DOHH2 (cell line): ENCODE measurements at regions not wholly inside any gene's neighbourhood (a gene's known extent, or its start where the extent isn't known, plus 50 kb on each side); places are given as distances from the start of the nearest gene placed in this dataset.

ENCODE experiments used
- EZH2phosphoT487 ChIP-seq: fragments of 200-600 bp; sonication (generic); IDR thresholded peaks from 2 replicates; pipeline ENCODE4 v1.6.1; 2017; ENCODE audit warnings: borderline replicate concordance, mild to moderate bottlenecking, antibody characterized with exemption, low read length, moderate library complexity, mixed read lengths
- TF ChIP-seq, protein P1 (sequence below): fragments of 200-600 bp; sonication (generic); IDR thresholded peaks from one replicate; pipeline ENCODE4 v1.5.1; 2014; ENCODE audit warnings: antibody characterized with exemption, mild to moderate bottlenecking, low read depth, low read length; ENCODE audit not compliant: poor library complexity, severe bottlenecking

DNA sequence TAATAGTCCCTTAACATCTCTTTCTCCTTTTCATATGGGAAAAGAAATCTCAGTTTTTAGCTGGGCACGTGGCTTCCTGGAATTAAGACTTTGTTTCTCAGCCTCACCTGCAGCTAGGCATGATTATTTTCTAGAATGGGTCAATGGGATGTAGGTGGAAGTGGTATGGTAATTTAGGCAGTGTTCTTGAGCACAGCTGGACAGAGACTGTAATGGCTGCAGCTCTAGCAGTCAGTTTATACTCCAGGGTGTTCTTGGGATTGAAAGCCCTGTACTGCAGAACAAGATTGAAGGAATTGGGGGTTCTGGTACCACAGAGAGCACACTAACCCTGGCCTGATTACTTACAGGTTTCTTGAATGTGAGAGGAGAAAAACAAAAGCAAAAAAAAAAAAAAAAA lies 455.9 kb upstream of the ZNF608 start:
- TF ChIP-seq, protein P1, sequence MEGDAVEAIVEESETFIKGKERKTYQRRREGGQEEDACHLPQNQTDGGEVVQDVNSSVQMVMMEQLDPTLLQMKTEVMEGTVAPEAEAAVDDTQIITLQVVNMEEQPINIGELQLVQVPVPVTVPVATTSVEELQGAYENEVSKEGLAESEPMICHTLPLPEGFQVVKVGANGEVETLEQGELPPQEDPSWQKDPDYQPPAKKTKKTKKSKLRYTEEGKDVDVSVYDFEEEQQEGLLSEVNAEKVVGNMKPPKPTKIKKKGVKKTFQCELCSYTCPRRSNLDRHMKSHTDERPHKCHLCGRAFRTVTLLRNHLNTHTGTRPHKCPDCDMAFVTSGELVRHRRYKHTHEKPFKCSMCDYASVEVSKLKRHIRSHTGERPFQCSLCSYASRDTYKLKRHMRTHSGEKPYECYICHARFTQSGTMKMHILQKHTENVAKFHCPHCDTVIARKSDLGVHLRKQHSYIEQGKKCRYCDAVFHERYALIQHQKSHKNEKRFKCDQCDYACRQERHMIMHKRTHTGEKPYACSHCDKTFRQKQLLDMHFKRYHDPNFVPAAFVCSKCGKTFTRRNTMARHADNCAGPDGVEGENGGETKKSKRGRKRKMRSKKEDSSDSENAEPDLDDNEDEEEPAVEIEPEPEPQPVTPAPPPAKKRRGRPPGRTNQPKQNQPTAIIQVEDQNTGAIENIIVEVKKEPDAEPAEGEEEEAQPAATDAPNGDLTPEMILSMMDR: no peak
- no peak for TF ChIP-seq EZH2phosphoT487
